Naive thymus-derived CD4-positive, alpha-beta T cell (primary cell): ENCODE measurements at regions not wholly inside any gene's neighbourhood (a gene's known extent, or its start where the extent isn't known, plus 50 kb on each side); places are given as distances from the start of the nearest gene placed in this dataset.

ENCODE experiments used
- ATAC-seq: fragments of 150-1000 bp; cut with Tn5 transposase; 2 replicates; pipeline ENCODE4 v1.10.0; 2021; ENCODE audit warnings: mild to moderate bottlenecking, moderate library complexity
- CTCF ChIA-PET: fragments of 350-600 bp; sonication (Branson Sonifier 250); formaldehyde crosslinking; loops from one replicate; lab custom pipeline; 2021; ENCODE audit warnings: antibody characterized with exemption; lab: Charles Lee
- POLR2A ChIA-PET: fragments of 350-600 bp; sonication (Branson Sonifier 250); formaldehyde crosslinking; loops from one replicate; lab custom pipeline; 2021; ENCODE audit warnings: antibody characterized with exemption, inconsistent platforms; lab: Charles Lee
- DNase-seq, 9 donors: peaks; one replicate each; pipeline versions ENCODE4 v3.0.0 to v3.0.0-alpha.2; 2020 to 2022; ENCODE audit warnings: mixed read lengths in 1 of 9
- H3K27ac ChIP-seq: one replicate; pipeline ENCODE4 v1.7.0; 2013; ENCODE audit warnings: mild to moderate bottlenecking, low read depth, low read length, moderate library complexity
- H3K27me3 ChIP-seq, 2 donors: one replicate each; pipeline ENCODE4 v1.7.0; 2013; ENCODE audit warnings: low read length in 2 of 2, mild to moderate bottlenecking in 2 of 2, moderate library complexity in 2 of 2; ENCODE audit not compliant: control insufficient read depth in 2 of 2, insufficient read depth in 2 of 2
- H3K36me3 ChIP-seq, 3 experiments: 1 replicate in 2 of 3; 2 replicates in 1 of 3; pipeline ENCODE4 v1.7.0; 2013; ENCODE audit warnings: low read length in 3 of 3, mild to moderate bottlenecking in 3 of 3, moderate library complexity in 1 of 3; ENCODE audit not compliant: insufficient read depth in 3 of 3, control insufficient read depth in 2 of 3
- H3K4me1 ChIP-seq, 2 donors: one replicate each; pipeline ENCODE4 v1.7.0; 2013; ENCODE audit warnings: low read length in 2 of 2, mild to moderate bottlenecking in 2 of 2, moderate library complexity in 1 of 2; ENCODE audit not compliant: control insufficient read depth in 2 of 2, insufficient read depth in 2 of 2
- H3K4me3 ChIP-seq: 2 replicates; pipeline ENCODE4 v1.7.0; 2013; ENCODE audit warnings: mild to moderate bottlenecking, low read length
- H3K9me3 ChIP-seq, 3 experiments: 1 replicate in 2 of 3; 2 replicates in 1 of 3; pipeline ENCODE4 v1.7.0; 2013; ENCODE audit warnings: low read length in 3 of 3; ENCODE audit not compliant: control insufficient read depth in 2 of 3
- H3K27ac Mint-ChIP-seq, 9 donors: one replicate each; pipeline ENCODE4 v1.8.0; 2020 to 2022; ENCODE audit warnings: mixed read lengths in 9 of 9, mild to moderate bottlenecking in 8 of 9, moderate library complexity in 5 of 9, inconsistent platforms in 2 of 9
- H3K27me3 Mint-ChIP-seq, 5 donors: one replicate each; pipeline ENCODE4 v1.8.0; 2021 to 2022; ENCODE audit warnings: mixed read lengths in 5 of 5, mild to moderate bottlenecking in 1 of 5
- H3K36me3 Mint-ChIP-seq, 5 donors: one replicate each; pipeline ENCODE4 v1.8.0; 2020 to 2022; ENCODE audit warnings: mixed read lengths in 5 of 5, mild to moderate bottlenecking in 3 of 5, inconsistent platforms in 1 of 5
- H3K4me1 Mint-ChIP-seq, 7 donors: one replicate each; pipeline ENCODE4 v1.8.0; 2020 to 2022; ENCODE audit warnings: mixed read lengths in 7 of 7, mild to moderate bottlenecking in 3 of 7, inconsistent platforms in 1 of 7
- H3K4me3 Mint-ChIP-seq, 10 donors: one replicate each; pipeline ENCODE4 v1.8.0; 2020 to 2022; ENCODE audit warnings: mild to moderate bottlenecking in 10 of 10, mixed read lengths in 10 of 10, moderate library complexity in 6 of 10, inconsistent platforms in 2 of 10
- H3K9me3 Mint-ChIP-seq, 11 donors: one replicate each; pipeline ENCODE4 v1.8.0; 2020 to 2022; ENCODE audit warnings: mixed read lengths in 11 of 11, mild to moderate bottlenecking in 4 of 11, inconsistent platforms in 1 of 11, moderate library complexity in 1 of 11
- intact Hi-C, 2 donors: fragments of 100-400 bp; cut with micrococcal nuclease; formaldehyde crosslinking; loops; one replicate each; pipeline ENCODE4 v1.15.1; 2023

DNA sequence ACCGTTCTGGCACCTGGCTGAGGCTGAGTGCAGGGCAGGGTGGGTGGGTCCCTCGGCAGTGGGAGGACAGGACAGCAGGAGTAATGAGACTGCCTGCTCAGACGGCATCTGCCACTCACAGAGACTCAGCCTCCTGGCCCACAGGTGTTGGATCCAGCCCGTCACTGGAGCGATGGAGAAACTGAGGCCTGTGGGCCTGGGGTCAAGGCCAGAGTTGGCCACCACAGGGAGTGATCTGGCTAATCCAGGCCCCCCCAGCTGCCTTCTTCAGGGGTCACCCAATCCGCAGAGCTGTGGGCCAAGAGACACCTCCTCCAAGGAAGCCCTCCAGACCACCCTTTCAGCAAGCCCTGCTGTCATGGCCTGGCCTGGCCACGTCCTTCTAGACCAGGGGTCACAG is 103.7 kb upstream of the VSTM2B start:
- ATAC-seq, result no peak
- peaks cover 0 to 2% of the 10 kb centered on the region in 2 donors for H3K27me3 ChIP-seq
- ChIA-PET CTCF (no interaction called here), POLR2A (no interaction called here)
- Mint-ChIP-seq H3K9me3 (peaks cover 0 to 13% (median 2%) of the 10 kb centered on the region in 11 donors), H3K4me3 (no peak overlapping the region), H3K4me1 (peaks cover 0 to 2% (median 0%) of the 10 kb centered on the region in 7 donors), H3K27me3 (peaks cover 0 to 33% (median 15%) of the 10 kb centered on the region in 5 donors), H3K27ac (no peak overlapping the region), H3K36me3 (peaks cover 0 to 4% (median 0%) of the 10 kb centered on the region in 5 donors)
- no peaks in the 10 kb centered on the region for H3K36me3 ChIP-seq
- intact Hi-C loops, result no loop called here
- H3K4me3 ChIP-seq, result no peak overlapping the region
- no peak overlapping the region for H3K27ac ChIP-seq
- DNase-seq, result no peak
- no peaks in the 10 kb centered on the region for H3K9me3 ChIP-seq
- no peaks in the 10 kb centered on the region for H3K4me1 ChIP-seq

DNA sequence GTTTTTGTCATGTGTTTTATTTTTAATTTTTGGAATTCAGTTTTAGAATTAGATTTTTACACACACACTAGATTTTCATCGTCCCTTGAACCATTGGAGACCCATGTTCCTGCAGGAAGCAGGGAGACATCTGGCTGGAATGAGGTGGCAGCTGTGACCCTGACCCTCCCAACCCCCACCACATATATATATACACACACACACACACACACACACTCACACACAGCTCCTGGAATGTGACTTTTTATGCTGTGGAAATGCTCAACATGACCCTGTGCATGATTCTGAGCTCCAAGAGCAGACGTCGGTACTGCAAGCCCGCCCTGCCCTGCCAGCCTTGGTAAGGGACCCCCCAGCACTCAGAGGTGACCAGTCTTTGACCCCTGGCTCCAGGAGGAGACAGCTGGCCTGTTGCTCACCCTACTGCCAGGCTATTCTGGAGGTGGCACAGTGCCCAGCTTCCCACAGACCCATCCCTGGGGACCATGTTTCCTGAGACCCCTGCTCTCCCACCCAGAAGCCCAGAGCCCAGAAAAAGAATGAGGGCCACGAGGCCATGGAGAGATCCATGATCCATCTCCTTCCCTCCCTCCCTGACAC is 103.2 kb upstream of the VSTM2B start:
- Histone ChIP-seq H3K4me3 (no peak overlapping the region), H3K36me3 (no peaks in the 10 kb centered on the region), H3K4me1 (no peaks in the 10 kb centered on the region), H3K27me3 (peaks cover 0 to 2% of the 10 kb centered on the region in 2 donors), H3K27ac (no peak overlapping the region), H3K9me3 (no peaks in the 10 kb centered on the region)
- Mint-ChIP-seq H3K4me1 (peaks cover 0 to 2% (median 0%) of the 10 kb centered on the region in 7 donors), H3K27ac (no peak overlapping the region), H3K27me3 (peaks cover 0 to 33% (median 15%) of the 10 kb centered on the region in 5 donors), H3K9me3 (peaks cover 0 to 13% (median 2%) of the 10 kb centered on the region in 11 donors), H3K4me3 (no peak overlapping the region), H3K36me3 (peaks cover 0 to 4% (median 0%) of the 10 kb centered on the region in 5 donors)
- no peak for DNase-seq
- no peak for ATAC-seq
- ChIA-PET POLR2A (no interaction called here), CTCF (no interaction called here)
- intact Hi-C loops, result no loop called here

DNA sequence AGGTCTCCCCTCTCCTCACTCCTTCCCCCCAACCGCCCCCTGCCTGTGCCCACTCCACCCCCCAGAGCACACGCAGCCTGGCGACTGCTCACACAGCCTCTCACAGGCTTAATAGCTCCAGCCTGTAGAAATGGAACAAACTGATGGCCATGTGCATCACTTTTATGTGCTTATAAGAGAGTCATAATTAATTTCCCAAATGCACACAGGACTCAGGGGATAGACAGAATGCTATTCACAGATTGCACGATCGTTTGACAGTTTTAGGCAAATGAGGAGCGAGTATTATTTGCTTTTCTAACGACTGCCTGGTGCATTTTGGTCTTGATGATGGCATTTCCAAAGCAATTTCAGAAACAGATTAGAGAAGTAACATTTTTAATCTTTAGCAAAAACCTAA is 97.7 kb upstream of the VSTM2B start:
- no peak for ATAC-seq
- DNase-seq, result no peak
- Mint-ChIP-seq H3K27ac (no peak overlapping the region), H3K4me1 (no peaks in the 10 kb centered on the region), H3K36me3 (peaks cover 0 to 4% (median 0%) of the 10 kb centered on the region in 5 donors), H3K9me3 (peaks cover 0 to 12% (median 0%) of the 10 kb centered on the region in 11 donors), H3K27me3 (peaks cover 0 to 40% (median 20%) of the 10 kb centered on the region in 5 donors), H3K4me3 (no peak overlapping the region)
- H3K27ac ChIP-seq, result no peak overlapping the region
- intact Hi-C loops, result no loop called here
- POLR2A ChIA-PET, result no interaction called here
- H3K9me3 ChIP-seq, result no peaks in the 10 kb centered on the region
- H3K4me3 ChIP-seq, result no peak overlapping the region
- H3K27me3 ChIP-seq, result no peaks in the 10 kb centered on the region
- H3K36me3 ChIP-seq, result no peaks in the 10 kb centered on the region
- CTCF ChIA-PET, result no interaction called here
- no peaks in the 10 kb centered on the region for H3K4me1 ChIP-seq

DNA sequence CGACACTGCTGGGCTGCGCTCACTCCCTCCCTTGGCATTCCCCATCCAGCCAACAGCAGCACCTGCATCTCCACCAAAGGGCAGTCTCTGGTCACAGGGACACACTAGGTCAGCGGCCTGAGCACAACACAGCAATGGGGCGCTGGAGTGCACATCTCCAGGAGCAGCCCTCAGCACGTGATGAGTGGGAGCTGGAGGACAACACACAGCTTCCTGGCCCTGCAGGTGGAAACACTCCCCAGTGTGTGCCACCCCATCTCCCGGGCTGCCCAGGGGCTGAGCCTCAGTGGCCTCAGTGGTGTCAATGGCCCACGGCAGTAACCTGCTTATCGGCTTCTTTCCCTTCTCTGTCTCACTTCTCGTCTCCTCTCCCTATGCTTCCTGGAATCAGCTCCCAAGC is 96.8 kb upstream of the VSTM2B start:
- no peaks in the 10 kb centered on the region for H3K36me3 ChIP-seq
- CTCF ChIA-PET, result no interaction called here
- POLR2A ChIA-PET, result no interaction called here
- Mint-ChIP-seq H3K4me3 (no peak overlapping the region), H3K9me3 (peaks cover 0 to 4% (median 0%) of the 10 kb centered on the region in 11 donors), H3K27ac (no peak overlapping the region), H3K27me3 (peaks cover 0 to 39% (median 24%) of the 10 kb centered on the region in 5 donors), H3K36me3 (peaks cover 0 to 2% (median 0%) of the 10 kb centered on the region in 5 donors), H3K4me1 (no peaks in the 10 kb centered on the region)
- ATAC-seq (no peak), DNase-seq (no peak)
- H3K4me1 ChIP-seq, result no peaks in the 10 kb centered on the region
- H3K4me3 ChIP-seq, result no peak overlapping the region
- H3K9me3 ChIP-seq, result no peaks in the 10 kb centered on the region
- intact Hi-C loops, result no loop called here
- H3K27ac ChIP-seq, result no peak overlapping the region
- H3K27me3 ChIP-seq, result no peaks in the 10 kb centered on the region

DNA sequence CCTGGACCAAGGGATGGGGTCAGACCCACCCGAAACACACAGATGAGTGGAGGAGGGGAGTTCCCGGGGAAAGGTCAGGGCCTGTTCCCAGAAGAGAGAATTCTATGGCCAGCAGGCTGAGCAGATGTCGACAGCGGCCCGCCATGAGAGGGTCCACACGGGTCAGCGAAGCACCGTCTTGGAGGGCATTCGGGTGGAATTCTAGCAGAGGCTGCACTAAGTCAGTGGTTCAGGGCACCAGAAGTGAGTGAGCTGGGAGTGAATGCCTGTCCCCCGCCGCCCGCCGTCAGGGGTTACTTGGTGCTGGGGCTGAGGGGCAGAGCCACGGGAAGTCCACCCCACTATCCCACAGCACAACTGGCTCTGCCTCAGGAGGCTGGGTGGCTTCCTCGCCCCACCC is 96.2 kb upstream of the VSTM2B start:
- Histone ChIP-seq H3K27ac (no peak overlapping the region), H3K4me3 (no peak overlapping the region), H3K9me3 (no peaks in the 10 kb centered on the region), H3K4me1 (no peaks in the 10 kb centered on the region), H3K27me3 (no peaks in the 10 kb centered on the region), H3K36me3 (no peaks in the 10 kb centered on the region)
- ChIA-PET POLR2A (no interaction called here), CTCF (no interaction called here)
- no peak for ATAC-seq
- Mint-ChIP-seq H3K9me3 (peaks cover 0 to 3% (median 0%) of the 10 kb centered on the region in 11 donors), H3K36me3 (no peaks in the 10 kb centered on the region), H3K27ac (no peak overlapping the region), H3K27me3 (peaks cover 0 to 36% (median 27%) of the 10 kb centered on the region in 5 donors), H3K4me3 (no peak overlapping the region), H3K4me1 (no peaks in the 10 kb centered on the region)
- intact Hi-C loops, result no loop called here
- no peak for DNase-seq

DNA sequence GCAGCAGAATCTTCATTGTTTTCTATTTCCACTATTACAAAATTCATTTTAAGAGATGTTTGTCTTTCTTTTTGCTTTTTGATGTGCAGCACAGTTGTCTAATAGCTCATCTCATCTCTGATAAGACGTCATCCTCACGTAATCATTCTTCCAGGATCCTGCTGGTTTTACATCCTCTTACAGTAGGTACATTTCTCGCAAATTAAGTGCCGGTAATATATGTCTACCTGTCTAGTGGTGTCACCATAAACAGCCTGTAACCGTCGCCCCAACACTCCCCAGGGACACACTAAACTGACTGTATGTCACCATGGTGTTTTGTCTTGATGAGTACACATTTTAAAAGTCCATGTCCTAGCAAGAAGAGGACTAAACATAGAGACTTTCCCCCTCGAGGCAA is 94.5 kb upstream of the VSTM2B start:
- H3K27me3 ChIP-seq, result no peaks in the 10 kb centered on the region
- H3K36me3 ChIP-seq, result no peaks in the 10 kb centered on the region
- ATAC-seq (no peak), DNase-seq (no peak)
- ChIA-PET CTCF (no interaction called here), POLR2A (no interaction called here)
- H3K36me3 Mint-ChIP-seq, result no peaks in the 10 kb centered on the region
- H3K27ac Mint-ChIP-seq, result no peak overlapping the region
- H3K9me3 Mint-ChIP-seq, result peaks cover 0 to 9% (median 0%) of the 10 kb centered on the region in 11 donors
- intact Hi-C loops, result no loop called here
- no peak overlapping the region for H3K4me3 ChIP-seq
- no peaks in the 10 kb centered on the region for H3K4me1 Mint-ChIP-seq
- no peak overlapping the region for H3K4me3 Mint-ChIP-seq
- peaks cover 0 to 37% (median 22%) of the 10 kb centered on the region in 5 donors for H3K27me3 Mint-ChIP-seq
- no peak overlapping the region for H3K27ac ChIP-seq
- H3K9me3 ChIP-seq, result no peaks in the 10 kb centered on the region
- no peaks in the 10 kb centered on the region for H3K4me1 ChIP-seq

DNA sequence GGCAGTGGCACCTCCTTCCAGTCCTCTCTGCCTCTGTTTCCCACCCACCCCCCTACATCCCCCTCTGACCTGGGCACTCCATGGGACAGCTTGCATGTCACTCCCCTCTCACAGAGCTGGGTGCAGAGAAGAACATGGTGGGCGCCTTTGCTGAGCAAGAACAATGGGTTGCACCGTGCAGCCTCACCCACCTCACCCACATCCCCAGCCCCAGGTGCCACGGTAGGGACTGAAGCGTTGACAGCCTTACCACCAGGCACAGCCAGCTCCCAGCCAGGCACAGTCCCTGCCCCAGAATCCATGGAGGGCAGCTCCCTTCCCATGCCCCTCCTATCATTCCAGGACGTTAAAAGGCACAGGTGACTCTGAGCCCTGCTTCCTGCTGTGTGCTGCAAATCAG is 93.1 kb upstream of the VSTM2B start:
- Mint-ChIP-seq H3K36me3 (no peaks in the 10 kb centered on the region), H3K27me3 (peaks cover 0 to 37% (median 16%) of the 10 kb centered on the region in 5 donors), H3K27ac (no peak overlapping the region), H3K9me3 (peaks cover 0 to 11% (median 0%) of the 10 kb centered on the region in 11 donors), H3K4me3 (no peak overlapping the region), H3K4me1 (no peaks in the 10 kb centered on the region)
- DNase-seq (no peak), ATAC-seq (no peak)
- ChIA-PET POLR2A (no interaction called here), CTCF (no interaction called here)
- H3K4me1 ChIP-seq, result no peaks in the 10 kb centered on the region
- no peak overlapping the region for H3K27ac ChIP-seq
- H3K27me3 ChIP-seq, result no peaks in the 10 kb centered on the region
- H3K36me3 ChIP-seq, result no peaks in the 10 kb centered on the region
- no peaks in the 10 kb centered on the region for H3K9me3 ChIP-seq
- intact Hi-C loops, result no loop called here
- no peak overlapping the region for H3K4me3 ChIP-seq
